AG04449 (cell line): ENCODE measurements at regions not wholly inside any gene's neighbourhood (a gene's known extent, or its start where the extent isn't known, plus 50 kb on each side); places are given as distances from the start of the nearest gene placed in this dataset.

ENCODE experiments used
- CTCF ChIA-PET: fragments of 350-600 bp; formaldehyde crosslinking; extraction: SDS; loops from one replicate; lab custom pipeline; 2021; ENCODE audit warnings: antibody characterized with exemption; lab: Yijun Ruan, JAX
- POLR2A ChIA-PET: fragments of 400-600, 350-600 bp; formaldehyde crosslinking; extraction: SDS; loops from one replicate; lab custom pipeline; 2020; ENCODE audit warnings: antibody characterized with exemption, inconsistent platforms; lab: Yijun Ruan, JAX
- DNase-seq: peaks from one replicate; pipeline ENCODE4 v3.0.0-alpha.2; 2010; ENCODE audit warnings: low read depth, low spot score
- H3K4me3 ChIP-seq: 2 replicates; pipeline ENCODE4 v1.5.1; 2011; ENCODE audit warnings: low read depth, mild to moderate bottlenecking, control low read depth, low read length
- CTCF ChIP-seq: IDR thresholded peaks from one replicate; pipeline ENCODE4 v1.5.1; 2011; ENCODE audit warnings: mild to moderate bottlenecking, moderate library complexity, low read length, control low read depth, inconsistent platforms; ENCODE audit not compliant: insufficient read depth; ENCODE audit errors: missing control alignments

- ChIA-PET POLR2A (no interaction called here), CTCF (no interaction called here)
- TF ChIP-seq CTCF = no peak
- H3K4me3 ChIP-seq = no peak overlapping the region
- DNase-seq = no peak
Measured at GRCh38 chr6:48568856-48569255, 457.9 kb upstream of the PTCHD4 start.

- TF ChIP-seq CTCF = no peak
- no peak overlapping the region for H3K4me3 ChIP-seq
- ChIA-PET POLR2A (no interaction called here), CTCF (no interaction called here)
- DNase-seq = no peak
Measured at GRCh38 chr6:48567016-48567415, 456.0 kb upstream of the PTCHD4 start.

- DNase-seq = no peak
- no peak for TF ChIP-seq CTCF
- POLR2A ChIA-PET = no interaction called here
- H3K4me3 ChIP-seq = no peak overlapping the region
- CTCF ChIA-PET = no interaction called here
Measured at GRCh38 chr6:48564036-48564820, 453.2 kb upstream of the PTCHD4 start.

- DNase-seq = no peak
- CTCF ChIA-PET = no interaction called here
- POLR2A ChIA-PET = no interaction called here
- no peak for TF ChIP-seq CTCF
- no peak overlapping the region for H3K4me3 ChIP-seq
Measured at GRCh38 chr6:48563433-48563832, 452.4 kb upstream of the PTCHD4 start.

GRCh38 chr6:48560408-48560807, 449.4 kb upstream of the PTCHD4 start:
- H3K4me3 ChIP-seq = no peak overlapping the region
- CTCF ChIA-PET = no interaction called here
- no peak for DNase-seq
- TF ChIP-seq CTCF = no peak
- POLR2A ChIA-PET = no interaction called here

GRCh38 chr6:48553467-48554189, 442.6 kb upstream of the PTCHD4 start:
- CTCF ChIA-PET = no interaction called here
- DNase-seq = no peak
- no peak for TF ChIP-seq CTCF
- POLR2A ChIA-PET = no interaction called here
- no peak overlapping the region for H3K4me3 ChIP-seq
